ENCODE measurements at regions not wholly inside any gene's neighbourhood (a gene's known extent, or its start where the extent isn't known, plus 50 kb on each side); places are given as distances from the start of the nearest gene placed in this dataset.

DNA sequence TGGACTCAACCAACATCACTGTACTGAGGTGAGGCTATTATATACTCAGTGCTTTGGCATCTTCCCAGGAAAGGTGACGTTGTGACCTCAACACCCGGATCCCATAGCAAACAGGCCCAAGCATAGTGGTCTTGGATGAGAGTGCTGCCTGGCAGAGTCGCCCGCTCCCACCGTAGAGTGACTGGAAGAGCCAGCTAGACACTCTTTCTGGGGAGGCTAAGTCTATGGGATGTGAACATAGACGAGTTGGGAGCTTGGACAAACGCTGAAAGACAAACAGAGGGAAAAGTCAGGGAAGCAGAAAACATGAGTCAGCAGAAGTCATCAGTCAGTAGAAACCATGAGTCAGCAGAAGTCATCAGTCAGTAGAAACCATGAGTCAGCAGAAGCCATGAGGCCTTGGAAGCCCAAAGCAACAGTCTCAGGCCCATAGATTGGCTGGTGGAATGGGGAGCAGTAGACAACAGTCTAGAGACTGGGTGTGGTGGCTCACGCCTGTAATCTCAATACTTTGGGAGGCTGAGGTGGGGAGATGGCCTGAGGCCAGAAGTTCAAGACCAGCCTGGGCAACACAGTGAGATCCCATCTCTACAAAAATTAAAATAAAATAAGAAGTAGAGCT lies 66.4 kb upstream of the MAP1LC3B2 start:
- TF ChIP-seq, protein P1, sequence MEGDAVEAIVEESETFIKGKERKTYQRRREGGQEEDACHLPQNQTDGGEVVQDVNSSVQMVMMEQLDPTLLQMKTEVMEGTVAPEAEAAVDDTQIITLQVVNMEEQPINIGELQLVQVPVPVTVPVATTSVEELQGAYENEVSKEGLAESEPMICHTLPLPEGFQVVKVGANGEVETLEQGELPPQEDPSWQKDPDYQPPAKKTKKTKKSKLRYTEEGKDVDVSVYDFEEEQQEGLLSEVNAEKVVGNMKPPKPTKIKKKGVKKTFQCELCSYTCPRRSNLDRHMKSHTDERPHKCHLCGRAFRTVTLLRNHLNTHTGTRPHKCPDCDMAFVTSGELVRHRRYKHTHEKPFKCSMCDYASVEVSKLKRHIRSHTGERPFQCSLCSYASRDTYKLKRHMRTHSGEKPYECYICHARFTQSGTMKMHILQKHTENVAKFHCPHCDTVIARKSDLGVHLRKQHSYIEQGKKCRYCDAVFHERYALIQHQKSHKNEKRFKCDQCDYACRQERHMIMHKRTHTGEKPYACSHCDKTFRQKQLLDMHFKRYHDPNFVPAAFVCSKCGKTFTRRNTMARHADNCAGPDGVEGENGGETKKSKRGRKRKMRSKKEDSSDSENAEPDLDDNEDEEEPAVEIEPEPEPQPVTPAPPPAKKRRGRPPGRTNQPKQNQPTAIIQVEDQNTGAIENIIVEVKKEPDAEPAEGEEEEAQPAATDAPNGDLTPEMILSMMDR (IDR thresholded peaks at IDR 0.05), result no peak
- no peak for TF ChIP-seq POLR2A (IDR thresholded peaks at IDR 0.05)

All from adrenal gland (tissue), 5 donors.